Loucy (cell line): ENCODE measurements at regions not wholly inside any gene's neighbourhood (a gene's known extent, or its start where the extent isn't known, plus 50 kb on each side); places are given as distances from the start of the nearest gene placed in this dataset.

Experiments used
- H2AFZ ChIP-seq: fragments of 200-600 bp; sonication (generic); 2 replicates; pipeline ENCODE4 v1.6.0; 2016; ENCODE audit warnings: antibody characterized with exemption, mild to moderate bottlenecking, low read length, moderate library complexity
- H3F3A ChIP-seq: fragments of 200-600 bp; 2 replicates; pipeline ENCODE4 v1.6.0; 2016; ENCODE audit warnings: antibody characterized with exemption, low read depth, mild to moderate bottlenecking
- H3K27me3 ChIP-seq: fragments of 200-600 bp; sonication (generic); 2 replicates; pipeline ENCODE4 v1.6.1; 2014; ENCODE audit warnings: low read length, mild to moderate bottlenecking; ENCODE audit not compliant: insufficient read depth, poor library complexity, severe bottlenecking
- H3K36me3 ChIP-seq: fragments of 200-600 bp; sonication (generic); 2 replicates; pipeline ENCODE4 v1.6.1; 2016; ENCODE audit warnings: low read length; ENCODE audit not compliant: insufficient read depth
- H3K4me1 ChIP-seq: fragments of 200-600 bp; sonication (generic); 2 replicates; pipeline ENCODE4 v1.5.1; 2014; ENCODE audit warnings: low read length, mild to moderate bottlenecking; ENCODE audit not compliant: insufficient read depth, poor library complexity, severe bottlenecking
- H3K4me2 ChIP-seq: fragments of 200-600 bp; sonication (generic); 2 replicates; pipeline ENCODE4 v1.6.0; 2014; ENCODE audit warnings: antibody characterized with exemption, low read length, low read depth, mild to moderate bottlenecking; ENCODE audit not compliant: poor library complexity, severe bottlenecking
- H3K4me3 ChIP-seq: fragments of 200-600 bp; sonication (generic); 2 replicates; pipeline ENCODE4 v1.5.1; 2014; ENCODE audit warnings: low read length, mild to moderate bottlenecking, mixed read lengths; ENCODE audit not compliant: poor library complexity, severe bottlenecking
- H3K79me2 ChIP-seq: fragments of 200-600 bp; sonication (generic); 2 replicates; pipeline ENCODE4 v1.6.1; 2014; ENCODE audit warnings: low read length; ENCODE audit not compliant: insufficient read depth
- H3K9ac ChIP-seq: fragments of 200-600 bp; sonication (generic); 2 replicates; pipeline ENCODE4 v1.6.0; 2014; ENCODE audit warnings: mild to moderate bottlenecking, low read depth, low read length, moderate library complexity; ENCODE audit not compliant: poor library complexity, severe bottlenecking
- H3K9me2 ChIP-seq: fragments of 200-600 bp; sonication (generic); replicated peaks from 2 replicates; pipeline ENCODE4 v1.6.1; 2016; ENCODE audit warnings: low read depth, low read length, mixed read lengths
- H3K9me3 ChIP-seq: fragments of 200-600 bp; sonication (generic); 2 replicates; pipeline ENCODE4 v1.6.1; 2014; ENCODE audit warnings: mild to moderate bottlenecking, antibody characterized with exemption, low read length, low read depth; ENCODE audit not compliant: insufficient read depth
- H4K20me1 ChIP-seq: fragments of 200-600 bp; sonication (generic); 2 replicates; pipeline ENCODE4 v1.6.0; 2014; ENCODE audit warnings: antibody characterized with exemption, low read length, mild to moderate bottlenecking; ENCODE audit not compliant: insufficient read depth, poor library complexity, severe bottlenecking
- CTCF ChIP-seq: fragments of 200-600 bp; sonication (generic); conservative IDR thresholded peaks from 2 replicates; pipeline ENCODE4 v1.5.1; 2014; ENCODE audit warnings: mild to moderate bottlenecking, antibody characterized with exemption, low read length
- EZH2phosphoT487 ChIP-seq: fragments of 200-600 bp; IDR thresholded peaks from 2 replicates; pipeline ENCODE4 v1.6.1; 2018; ENCODE audit warnings: antibody characterized with exemption, mild to moderate bottlenecking, moderate library complexity, borderline replicate concordance

DNA sequence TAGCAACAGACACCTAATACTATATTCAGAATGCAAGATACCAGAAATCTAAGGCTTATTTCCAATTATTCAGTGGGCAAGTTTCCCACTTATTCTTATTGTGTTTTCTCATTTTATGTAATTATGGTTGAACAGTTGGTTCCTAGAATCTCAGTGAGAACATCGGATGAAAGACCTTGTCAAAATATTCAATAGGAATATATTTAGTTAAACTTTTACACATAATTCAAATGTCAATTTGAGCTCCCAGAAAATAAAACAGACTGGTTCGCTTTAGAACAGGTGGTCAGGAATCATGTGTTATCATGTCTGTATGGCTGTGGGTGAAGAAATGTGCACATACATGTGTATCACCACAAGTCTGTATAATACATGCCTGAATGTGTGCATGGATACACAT is 447.8 kb downstream of the MED10 start:
- Histone ChIP-seq H3K9me2 (no peaks in the 10 kb centered on the region), H3K4me1 (no peaks in the 10 kb centered on the region), H3K4me3 (no peak overlapping the region), H4K20me1 (no peaks in the 10 kb centered on the region), H3K9ac (no peak overlapping the region), H3K27me3 (no peaks in the 10 kb centered on the region), H3F3A (no peaks in the 10 kb centered on the region), H3K4me2 (no peak overlapping the region), H2AFZ (no peak overlapping the region), H3K36me3 (no peaks in the 10 kb centered on the region), H3K79me2 (no peaks in the 10 kb centered on the region), H3K9me3 (peaks cover 5% of the 10 kb centered on the region; the same call in 1 of the 2 replicates)
- TF ChIP-seq CTCF (no peak), EZH2phosphoT487 (no peak)

DNA sequence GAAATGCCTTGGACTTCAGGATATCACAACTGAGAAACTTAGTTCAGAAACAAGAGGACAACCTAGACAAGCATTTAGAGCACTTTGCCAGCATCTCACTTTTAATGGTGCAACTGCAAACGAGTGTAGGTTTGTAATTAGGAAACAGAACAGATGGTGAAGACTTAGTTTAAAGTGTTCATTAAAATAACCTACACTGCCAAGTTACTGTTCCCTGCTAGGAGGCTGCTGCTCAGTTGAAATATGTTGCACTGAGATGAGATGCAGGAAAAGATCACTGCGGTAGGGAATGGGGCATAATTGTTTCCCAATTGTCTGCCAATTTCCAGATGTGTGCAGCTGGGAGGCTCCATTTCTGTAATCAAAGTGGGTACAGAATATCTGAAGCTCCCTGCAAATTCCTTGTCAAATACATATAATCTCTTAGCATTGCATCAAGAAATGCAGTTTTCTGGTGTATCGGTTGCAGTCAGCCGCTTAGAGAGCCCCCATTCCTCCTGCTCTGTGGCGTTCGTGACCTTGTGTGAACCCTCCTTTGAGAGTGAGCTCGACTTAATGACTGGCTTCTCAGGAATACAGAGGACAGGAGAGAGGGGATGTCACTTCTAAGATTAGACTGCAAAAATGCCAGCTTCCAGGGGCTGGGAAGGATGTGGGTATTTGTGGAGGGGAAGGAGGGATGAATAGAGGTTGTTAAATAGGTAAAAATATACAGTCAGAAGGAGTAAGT is 448.9 kb downstream of the MED10 start:
- Histone ChIP-seq H3K4me3 (no peak overlapping the region), H3K36me3 (no peaks in the 10 kb centered on the region), H3K9me2 (no peaks in the 10 kb centered on the region), H4K20me1 (no peaks in the 10 kb centered on the region), H3K27me3 (no peaks in the 10 kb centered on the region), H3K4me2 (no peak overlapping the region), H3F3A (no peaks in the 10 kb centered on the region), H3K9me3 (peaks cover 5% of the 10 kb centered on the region; the same call in 1 of the 2 replicates), H2AFZ (no peak overlapping the region), H3K4me1 (no peaks in the 10 kb centered on the region), H3K9ac (no peak overlapping the region), H3K79me2 (no peaks in the 10 kb centered on the region)
- TF ChIP-seq CTCF (no peak), EZH2phosphoT487 (no peak)

GRCh38 chr5:5925191-5925590 is 453.2 kb downstream of the MED10 start:
- no peaks in the 10 kb centered on the region for H3K9me2 ChIP-seq
- H3K79me2 ChIP-seq: no peaks in the 10 kb centered on the region
- no peaks in the 10 kb centered on the region; the same call in 1 of the 2 replicates for H3K9me3 ChIP-seq
- H3K36me3 ChIP-seq: no peaks in the 10 kb centered on the region
- no peak overlapping the region for H3K4me2 ChIP-seq
- no peak for TF ChIP-seq EZH2phosphoT487
- TF ChIP-seq CTCF: no peak
- no peaks in the 10 kb centered on the region for H3K27me3 ChIP-seq
- no peak overlapping the region for H2AFZ ChIP-seq
- no peaks in the 10 kb centered on the region for H3K4me1 ChIP-seq
- no peaks in the 10 kb centered on the region for H4K20me1 ChIP-seq
- H3K4me3 ChIP-seq: no peak overlapping the region
- H3F3A ChIP-seq: no peaks in the 10 kb centered on the region
- no peak overlapping the region for H3K9ac ChIP-seq
